HG03097 (cell line): ENCODE measurements at regions not wholly inside any gene's neighbourhood (a gene's known extent, or its start where the extent isn't known, plus 50 kb on each side); places are given as distances from the start of the nearest gene placed in this dataset.

Source experiments
- ATAC-seq: cut with Tn5 transposase; IDR thresholded peaks from one replicate; pipeline ENCODE4 v1.9.1; 2021; ENCODE audit not compliant: unreplicated experiment, low FRiP score

DNA sequence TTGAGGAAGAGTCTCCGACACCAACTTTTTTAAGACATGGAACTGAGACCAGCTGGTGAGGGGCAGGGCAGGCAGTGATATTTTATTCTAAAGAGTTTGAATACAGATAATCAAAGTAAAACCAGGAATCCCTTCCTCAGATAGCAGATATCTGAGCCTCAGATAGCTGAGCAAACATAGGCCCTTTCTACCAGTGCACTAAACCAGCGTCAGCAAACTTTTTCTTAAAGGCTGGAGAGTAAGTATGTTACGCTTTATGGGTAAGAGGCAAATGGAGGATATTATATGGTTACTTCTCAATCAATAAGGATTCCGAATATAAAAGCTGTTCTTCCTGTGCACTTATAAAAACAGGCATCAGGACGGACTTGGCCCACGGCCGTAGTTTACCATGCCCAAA lies 73.9 kb downstream of the WNT5A start:
- no peak for ATAC-seq

DNA sequence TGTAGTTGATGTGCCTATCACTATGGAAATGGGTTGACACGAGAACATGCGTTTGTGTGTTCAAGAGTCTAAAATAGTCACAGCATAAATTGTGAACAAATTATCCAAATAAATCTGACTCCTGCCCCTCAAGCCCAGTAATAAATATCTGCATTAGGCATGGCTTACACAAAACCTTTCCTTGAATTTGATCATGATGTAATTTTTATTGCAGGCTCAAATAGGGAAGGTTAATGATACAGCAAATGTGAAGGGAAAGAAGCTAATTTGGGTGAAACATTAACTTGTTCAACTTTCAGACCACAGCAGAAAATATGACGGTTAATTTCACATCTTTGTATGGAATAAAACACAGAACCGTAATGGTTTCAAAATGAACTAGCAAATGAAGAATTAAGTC lies 74.6 kb downstream of the WNT5A start:
- no peak for ATAC-seq

DNA sequence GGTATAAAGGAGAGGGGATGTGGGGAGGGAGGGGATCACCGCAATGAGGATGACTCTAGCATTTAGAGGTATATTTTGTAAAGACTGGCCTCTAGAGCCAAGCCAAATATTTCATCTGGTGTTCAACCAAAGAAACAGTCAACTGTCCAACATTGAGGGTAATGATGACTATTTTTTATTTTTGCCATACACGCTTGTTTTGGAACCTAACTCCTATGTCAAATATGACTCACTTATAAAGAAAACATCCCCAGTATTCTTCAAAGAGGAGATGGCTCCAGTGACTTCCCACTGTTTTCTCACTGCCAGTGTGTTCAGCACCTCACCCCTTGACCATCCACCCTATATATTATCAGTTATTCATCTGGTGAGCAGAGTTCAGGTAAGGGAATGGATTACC lies 77.3 kb downstream of the WNT5A start:
- ATAC-seq = no peak

DNA sequence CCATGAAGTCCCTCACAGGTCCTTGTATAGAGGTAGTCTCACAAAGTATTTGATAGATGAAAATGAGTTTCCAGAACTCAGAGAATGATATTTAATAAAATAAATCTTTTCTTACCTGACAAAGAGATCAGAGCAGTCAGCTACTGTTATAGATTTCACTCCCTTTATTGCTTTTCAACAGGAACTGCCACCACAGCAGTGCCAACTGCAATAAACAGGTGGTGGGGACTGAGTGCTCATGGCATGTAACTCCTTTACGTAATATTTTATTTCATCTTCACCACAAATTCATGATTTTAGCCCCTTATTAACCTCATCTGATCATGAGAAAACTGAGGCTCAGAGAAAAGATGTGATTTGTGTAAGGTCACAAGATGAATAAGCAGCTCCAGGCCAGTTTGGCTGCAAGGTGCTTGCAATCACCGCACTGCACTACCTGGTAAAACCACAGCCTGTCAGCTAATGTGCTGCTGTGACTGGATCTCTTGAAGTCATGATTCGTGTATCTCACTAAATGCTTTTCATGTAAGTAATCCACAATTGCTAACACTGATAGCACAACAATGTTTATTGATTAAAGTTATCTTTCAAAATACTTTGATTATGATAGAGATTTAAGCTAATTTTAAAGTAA lies 78.8 kb downstream of the WNT5A start:
- ATAC-seq = no peak

DNA sequence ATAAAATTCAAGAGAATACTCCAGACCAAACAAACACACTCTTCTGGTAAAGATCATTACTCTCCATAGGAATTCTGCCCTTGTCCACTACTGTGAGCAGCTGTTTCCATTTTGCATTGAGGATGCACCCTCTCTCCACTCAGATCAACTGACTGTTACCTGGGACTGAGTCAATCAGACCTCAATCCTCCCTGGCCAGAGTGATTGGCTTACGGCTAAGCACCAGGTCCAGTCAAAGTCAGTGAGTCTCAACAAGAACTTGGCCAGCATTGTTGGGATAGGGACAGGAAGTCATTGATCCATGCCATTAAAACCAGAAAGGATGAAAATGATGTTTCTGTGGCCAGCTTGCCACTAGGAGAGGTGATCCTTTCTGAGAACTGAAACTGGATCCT lies 79.7 kb downstream of the WNT5A start:
- ATAC-seq = no peak

DNA sequence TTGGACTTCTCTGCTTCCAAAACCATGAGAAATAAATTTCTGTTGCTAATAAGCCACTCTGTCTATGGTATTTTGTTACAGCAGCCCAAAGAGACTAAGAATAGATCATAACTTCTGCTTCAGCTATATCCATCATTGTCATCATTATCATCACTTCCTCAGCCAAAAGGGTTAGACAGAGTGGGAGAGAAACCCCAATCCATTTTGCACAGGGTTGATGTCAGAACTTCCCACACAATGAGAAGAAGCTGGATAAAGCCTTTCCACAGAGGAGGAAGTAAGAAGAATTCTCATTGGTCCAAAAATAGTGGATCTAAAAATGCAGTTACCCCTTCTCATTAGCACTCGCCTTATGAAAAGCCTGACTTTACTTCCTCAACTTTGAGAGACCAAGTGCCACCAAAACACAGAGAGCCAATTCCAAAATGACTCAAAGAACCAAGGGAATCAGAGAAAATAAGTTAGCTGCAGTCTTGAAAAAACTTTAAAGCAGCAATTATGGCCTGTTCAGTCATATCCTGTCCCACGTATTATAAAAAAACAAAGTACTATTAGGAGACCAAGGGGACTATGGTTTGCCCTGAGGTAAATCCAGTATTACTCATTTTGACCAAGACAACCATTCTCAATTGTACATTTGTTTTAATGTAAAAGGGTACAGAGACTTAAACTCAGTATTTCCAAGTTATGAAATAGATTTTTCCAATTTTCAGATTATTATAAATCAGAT lies 80.2 kb downstream of the WNT5A start:
- ATAC-seq = no peak

DNA sequence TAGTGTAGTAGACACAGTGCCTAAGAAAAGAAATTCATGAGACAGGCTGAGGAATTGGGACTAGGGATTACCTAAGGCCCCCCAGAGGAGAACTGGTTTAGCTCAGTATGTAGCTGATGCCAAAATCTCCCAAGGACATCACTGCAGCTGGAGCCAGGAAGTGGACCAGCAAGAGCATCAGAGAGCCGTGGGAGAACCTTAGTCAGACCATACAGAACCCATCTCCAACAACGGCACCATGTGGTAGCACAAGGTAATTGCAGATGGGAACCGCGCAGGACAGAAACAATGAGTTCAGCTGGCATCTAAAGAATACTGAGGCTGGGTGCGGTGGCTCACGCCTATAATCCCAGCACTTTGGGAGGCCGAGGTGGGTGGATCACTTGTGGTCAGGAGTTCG lies 81.7 kb downstream of the WNT5A start:
- no peak for ATAC-seq

DNA sequence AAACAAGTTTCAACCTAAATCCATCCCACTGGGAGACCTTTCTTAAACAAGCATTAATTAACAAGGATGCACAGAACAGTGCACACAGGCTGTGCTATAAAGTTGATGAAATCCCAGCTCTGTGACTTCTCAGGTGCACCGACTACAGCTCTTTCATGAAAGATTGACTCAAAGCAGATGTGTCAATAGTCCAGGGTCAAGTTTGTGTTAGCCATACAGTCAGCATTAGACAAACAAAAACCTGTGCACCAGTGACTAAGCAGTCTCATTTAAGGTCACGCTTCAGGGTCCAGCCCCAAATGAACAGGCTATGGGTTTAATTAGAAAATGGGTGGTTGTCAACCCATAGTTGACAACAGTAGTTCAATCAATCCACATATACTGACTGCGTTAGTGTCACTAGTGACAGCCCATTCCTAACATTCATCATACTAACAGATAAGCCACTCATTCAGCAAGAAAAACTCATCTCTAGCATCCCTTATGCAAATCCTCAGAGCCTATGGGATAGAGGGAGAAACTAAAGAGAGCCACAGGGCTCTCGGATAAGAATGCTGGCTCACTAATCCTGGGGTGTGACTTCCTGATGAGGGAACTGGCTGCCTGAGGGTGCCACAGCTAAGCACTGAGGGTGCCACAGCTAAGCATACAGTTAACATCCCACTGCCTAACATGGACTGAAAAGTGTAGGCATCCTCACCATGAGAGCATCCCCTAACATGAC lies 84.1 kb downstream of the WNT5A start:
- no peak for ATAC-seq

DNA sequence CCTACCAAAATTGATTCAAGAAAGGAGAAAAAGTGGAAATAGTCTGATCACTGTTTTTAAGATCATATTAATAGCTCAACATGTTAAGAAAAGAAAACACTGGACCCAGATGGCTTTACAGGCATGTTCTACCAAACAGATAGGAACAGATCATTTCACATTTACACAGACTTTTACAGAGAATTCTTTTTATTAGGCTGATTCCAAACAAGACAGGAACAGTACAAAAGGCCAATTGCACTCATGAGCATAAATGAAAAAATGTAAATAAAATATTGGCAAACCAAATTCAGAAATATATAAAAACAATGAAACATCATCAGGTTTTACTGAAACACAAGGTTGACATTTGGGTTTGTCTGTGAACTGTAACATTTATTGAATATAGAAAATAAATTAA lies 106.5 kb downstream of the WNT5A start:
- ATAC-seq = no peak

DNA sequence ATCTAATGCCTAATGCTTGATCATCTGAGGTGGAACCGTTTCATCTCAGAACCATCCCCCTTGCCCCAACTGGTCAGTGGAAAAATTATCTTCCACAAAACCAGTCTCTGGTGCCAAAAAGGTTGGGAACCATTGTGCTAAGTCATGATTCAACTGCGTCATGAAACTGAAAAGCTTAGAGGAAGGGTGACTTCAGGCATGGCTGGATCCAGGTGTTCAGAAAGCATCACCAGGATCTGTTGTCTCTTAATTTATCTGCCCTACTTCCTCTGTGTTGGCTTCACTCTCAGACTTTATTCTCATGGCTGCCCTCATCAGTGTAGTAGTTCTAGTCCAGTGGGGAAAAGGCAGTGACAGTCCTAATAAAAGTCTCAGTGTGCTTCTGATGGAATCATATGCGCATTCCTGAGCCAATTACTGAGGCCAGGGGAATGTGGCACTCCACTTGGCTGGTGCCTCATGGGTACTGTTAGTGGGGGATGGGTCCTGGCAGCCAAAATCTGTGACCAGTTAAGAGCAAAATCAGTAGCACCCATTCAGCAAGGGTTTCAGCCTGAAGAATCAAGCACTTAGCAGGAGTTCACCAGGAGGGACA lies 110.3 kb downstream of the WNT5A start:
- ATAC-seq = no peak

DNA sequence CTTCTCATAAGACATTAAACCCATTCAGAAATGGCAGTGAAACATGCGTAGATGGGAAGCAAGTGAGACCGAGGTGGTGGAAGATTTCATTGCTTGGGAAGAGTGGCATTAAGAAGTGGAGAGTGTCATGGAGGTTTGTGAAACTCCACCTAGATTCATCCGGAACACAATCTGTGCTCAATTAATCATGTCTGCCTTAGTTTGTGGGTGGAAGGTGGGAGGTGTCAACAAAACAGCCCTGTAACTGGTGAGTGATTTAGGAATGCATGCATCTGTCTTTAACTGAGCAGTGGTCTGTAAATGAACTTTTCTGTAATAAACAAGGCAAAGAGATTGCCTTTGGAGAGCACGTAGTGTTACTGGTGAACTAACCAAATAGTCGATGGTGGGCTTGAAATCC lies 113.7 kb downstream of the WNT5A start:
- ATAC-seq = no peak

DNA sequence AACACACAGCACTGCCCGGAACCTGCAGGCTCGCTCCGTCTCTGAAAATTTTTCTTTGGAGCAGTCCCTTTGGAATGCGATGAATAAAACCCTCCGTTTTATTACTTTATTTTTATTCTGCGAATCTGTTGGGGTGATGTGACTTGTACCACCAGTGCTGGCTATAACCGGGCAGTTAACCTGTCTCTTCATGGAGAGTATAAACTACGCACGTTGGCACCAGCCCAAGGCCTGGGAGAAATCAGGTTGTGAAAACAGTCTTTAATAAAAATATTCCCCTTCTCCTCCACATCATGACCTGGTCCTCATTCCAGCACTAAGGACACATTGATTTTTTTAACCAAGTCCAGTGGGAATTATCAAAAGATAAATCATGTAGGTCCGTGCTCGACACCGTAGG lies 116.8 kb downstream of the WNT5A start:
- no peak for ATAC-seq

DNA sequence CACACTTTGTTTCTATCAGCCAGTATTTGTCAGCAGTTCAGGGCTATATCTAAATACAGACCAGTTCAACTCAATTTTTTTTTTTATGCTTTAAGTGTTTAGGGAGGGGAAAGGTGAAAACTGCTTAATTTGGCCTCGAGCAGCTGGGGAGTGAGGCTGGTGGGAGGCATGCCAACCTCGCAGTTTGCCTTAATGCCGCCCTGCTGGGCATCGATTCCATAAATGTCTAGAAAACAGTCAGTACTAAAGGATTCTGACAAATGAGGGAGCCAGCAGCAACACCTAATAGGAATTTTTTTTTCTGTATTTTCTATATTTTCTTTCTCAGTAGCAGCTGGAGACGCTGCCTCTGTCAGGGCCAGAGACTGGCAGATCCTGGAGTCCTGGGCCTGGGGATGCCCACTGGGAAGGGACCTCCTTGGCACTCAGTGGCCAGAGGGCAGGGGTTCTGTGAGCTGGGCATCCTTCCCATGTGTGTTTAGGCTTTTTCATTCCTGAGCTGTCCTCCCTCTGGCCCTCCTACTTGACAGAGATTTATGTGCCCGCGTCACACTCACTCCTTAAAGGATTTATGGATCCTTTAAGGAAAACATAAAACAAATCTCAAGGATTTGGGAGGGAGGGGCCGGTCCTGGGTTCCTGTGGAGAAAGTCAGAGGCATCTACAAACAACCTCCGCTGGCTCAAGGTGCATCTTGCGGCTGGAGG lies 117.8 kb downstream of the WNT5A start:
- no peak for ATAC-seq

DNA sequence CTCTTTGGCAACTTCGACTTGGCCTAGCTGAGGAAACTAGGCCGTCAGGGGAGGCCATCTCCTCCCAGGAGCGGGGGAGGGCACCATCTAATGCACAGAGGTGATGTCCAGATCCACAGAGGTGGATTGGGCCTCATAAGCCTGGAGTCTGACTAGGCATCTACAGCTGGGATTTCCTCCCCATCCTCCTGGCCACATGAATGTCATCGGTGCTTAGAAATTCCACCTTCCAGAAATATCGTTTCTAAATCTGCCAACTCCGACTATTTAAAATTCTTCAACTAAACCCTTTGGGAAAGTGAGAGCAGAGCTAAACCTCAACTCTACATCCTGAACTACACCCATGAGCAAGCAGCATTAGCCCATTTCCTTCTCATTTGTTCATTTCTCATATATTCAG lies 118.7 kb downstream of the WNT5A start:
- no peak for ATAC-seq

DNA sequence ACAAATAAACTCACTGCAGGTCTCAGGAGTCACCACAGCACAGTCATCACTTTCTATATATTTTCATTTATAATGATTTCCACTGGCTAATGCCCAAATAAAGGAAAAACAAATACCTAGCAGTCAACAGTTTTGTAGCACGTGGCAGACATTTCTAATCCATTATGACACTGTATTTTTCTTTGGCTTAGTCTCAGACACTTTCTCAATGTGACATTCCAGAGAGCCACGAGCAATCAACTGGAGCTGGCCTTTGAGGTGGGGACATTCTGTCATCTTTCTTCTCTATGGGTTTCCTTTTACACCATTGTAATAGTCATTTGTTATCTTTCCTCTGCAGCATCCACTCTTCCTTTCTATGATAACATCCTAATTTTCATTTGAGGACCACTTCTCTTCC lies 119.7 kb downstream of the WNT5A start:
- ATAC-seq = no peak

DNA sequence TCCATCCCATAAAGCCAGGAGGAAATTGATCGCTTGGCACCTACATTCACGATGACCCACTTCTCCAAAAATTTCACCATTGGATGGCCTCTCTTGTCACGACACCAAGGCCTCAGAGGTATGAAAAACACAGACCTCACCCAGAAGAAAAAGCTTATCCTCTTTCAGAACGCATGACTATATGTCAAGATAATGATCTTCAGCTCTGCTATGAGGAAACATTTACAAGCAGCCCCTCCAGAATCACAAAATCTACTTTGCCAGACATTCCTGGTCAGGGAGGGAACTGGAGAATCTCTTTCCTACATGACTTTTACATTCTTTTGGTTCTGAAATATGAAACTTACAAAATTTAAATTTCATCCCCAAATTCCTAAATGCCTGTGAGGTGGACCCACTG lies 122.7 kb downstream of the WNT5A start:
- ATAC-seq = no peak

DNA sequence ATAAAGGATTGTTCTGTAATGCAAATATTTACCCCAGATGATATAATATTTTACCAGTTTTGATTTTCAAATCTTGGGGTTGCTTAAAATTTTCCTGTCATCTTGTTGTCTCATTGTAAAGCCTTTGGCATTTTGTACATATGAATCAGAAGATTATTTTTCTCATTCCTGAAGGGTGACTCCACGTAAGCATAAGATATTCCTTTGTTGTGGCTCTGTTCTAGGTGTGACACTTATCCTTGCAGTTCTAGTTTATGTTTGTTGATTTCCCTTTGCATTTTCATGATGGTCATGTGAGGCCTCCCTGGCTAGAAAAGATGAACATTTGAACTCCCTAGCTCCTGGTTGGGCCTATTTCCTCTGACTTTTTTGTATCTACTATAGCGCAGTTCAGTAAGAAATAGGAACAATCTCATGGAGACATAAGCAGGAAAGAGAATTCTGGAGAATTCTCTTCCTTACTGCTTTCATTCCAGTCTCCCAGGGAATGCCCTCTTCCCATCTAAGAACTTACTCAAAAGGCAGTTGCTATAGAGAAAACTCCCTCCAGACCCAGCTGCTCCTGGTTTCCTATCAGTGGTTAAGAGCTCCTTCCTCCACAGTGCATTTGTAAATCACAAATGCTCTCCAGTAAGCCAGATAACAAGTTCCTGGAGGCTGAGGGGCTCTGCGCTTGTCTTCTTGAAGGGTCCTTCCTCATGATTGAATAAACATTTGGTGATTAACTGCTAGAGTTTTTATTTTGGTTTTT lies 124.7 kb downstream of the WNT5A start:
- no peak for ATAC-seq

DNA sequence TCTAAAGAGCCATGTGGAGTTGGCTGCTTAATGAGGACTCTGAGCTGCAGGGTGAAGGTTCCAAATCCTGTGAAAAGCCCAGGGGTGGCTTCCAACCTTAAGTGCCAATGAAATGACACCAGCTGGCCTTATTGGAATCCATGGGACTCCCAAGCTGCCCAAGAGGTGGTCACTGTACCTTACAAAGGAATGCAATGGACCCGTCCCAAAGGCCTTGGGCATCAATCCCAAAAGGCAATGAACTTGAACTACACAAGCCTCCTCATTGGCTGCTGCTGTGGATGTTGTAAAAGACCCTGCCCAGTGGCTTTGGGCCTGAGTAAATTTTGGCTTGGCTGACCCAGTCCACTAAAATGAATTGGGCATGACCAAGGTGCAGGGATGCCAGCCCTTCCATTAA lies 129.3 kb downstream of the WNT5A start:
- ATAC-seq = no peak

DNA sequence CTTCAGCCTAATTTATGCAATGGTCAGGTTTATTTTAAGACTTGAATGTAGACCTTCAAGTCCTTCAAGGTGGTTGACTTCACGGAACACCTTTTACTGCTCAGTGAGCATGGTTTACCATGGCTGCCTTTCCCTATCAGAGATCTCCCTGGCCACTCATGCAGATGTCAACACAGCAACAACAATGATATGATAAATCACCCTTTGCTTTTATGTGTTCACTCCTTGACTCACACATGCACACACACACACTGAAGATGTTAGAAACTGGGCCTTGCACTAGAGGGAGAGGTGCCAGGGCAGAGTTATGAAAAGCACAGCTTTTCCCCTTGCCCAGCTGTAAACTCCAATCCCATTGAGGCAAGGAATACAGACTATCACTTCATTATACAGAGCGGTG lies 134.4 kb downstream of the WNT5A start:
- no peak for ATAC-seq

DNA sequence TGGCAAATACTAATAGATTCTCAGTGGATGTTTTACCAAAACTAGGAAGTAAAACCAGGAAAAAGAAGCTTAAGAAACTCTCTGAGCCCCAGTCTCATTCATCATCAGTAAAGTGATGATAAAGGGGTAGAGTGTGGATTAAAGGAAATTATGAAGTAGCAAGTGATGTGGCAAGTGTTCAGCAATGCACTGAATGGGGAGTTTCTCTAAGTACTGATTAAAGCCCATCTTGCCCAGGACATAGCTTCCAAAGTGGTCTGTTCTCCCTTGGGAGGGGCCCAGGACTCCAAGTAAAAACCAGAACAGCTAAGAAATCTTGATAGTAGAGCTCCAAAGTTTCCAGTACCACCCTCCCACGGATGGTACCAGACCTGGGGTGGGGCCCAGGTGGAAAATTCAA lies 137.3 kb downstream of the WNT5A start:
- ATAC-seq = no peak
